Peyer's patch (tissue), 4 donors: ENCODE measurements at regions not wholly inside any gene's neighbourhood (a gene's known extent, or its start where the extent isn't known, plus 50 kb on each side); places are given as distances from the start of the nearest gene placed in this dataset.

Experiments
- DNase-seq, 3 donors: peaks; one replicate each; pipeline ENCODE4 v3.0.0-alpha.2; 2017 to 2019
- H3K27ac ChIP-seq, 4 donors: fragments of 200-600 bp; sonication (generic); one replicate each; pipeline ENCODE4 v1.5.1; 2016 to 2019
- H3K27me3 ChIP-seq, 2 donors: fragments of 200-600 bp; sonication (generic); one replicate each; pipeline ENCODE4 v1.5.1; 2019
- H3K36me3 ChIP-seq, 3 donors: fragments of 200-600 bp; sonication (generic); one replicate each; pipeline ENCODE4 v1.5.1; 2016 to 2019
- H3K4me1 ChIP-seq, 4 donors: fragments of 200-600 bp; sonication (generic); one replicate each; pipeline ENCODE4 v1.5.1; 2016 to 2019
- H3K4me3 ChIP-seq, 4 donors: fragments of 200-600 bp; sonication (generic); 1 replicate in 3 of 4; 2 replicates in 1 of 4; pipeline ENCODE4 v1.5.1; 2016 to 2019; ENCODE audit warnings: mild to moderate bottlenecking in 1 of 4
- H3K9me3 ChIP-seq, 4 donors: fragments of 200-600 bp; sonication (generic); one replicate each; pipeline ENCODE4 v1.5.1; 2016 to 2019; ENCODE audit warnings: mild to moderate bottlenecking in 1 of 4
- CTCF ChIP-seq, 6 experiments: fragments of 450-650 bp in 4 of 6; fragments of 200-600 bp in 2 of 6; sonication (generic) in 1 of 6; IDR thresholded peaks; one replicate each; pipeline ENCODE4 v1.5.1; 2017 to 2019; ENCODE audit warnings: antibody characterized with exemption in 6 of 6, mild to moderate bottlenecking in 3 of 6, moderate library complexity in 1 of 6
- POLR2A ChIP-seq, 2 donors: fragments of 450-650 bp; IDR thresholded peaks; one replicate each; pipeline ENCODE4 v1.5.1; 2017; ENCODE audit warnings: antibody characterized with exemption in 2 of 2, mild to moderate bottlenecking in 2 of 2, moderate library complexity in 2 of 2

- no peaks in the 10 kb centered on the region for H3K36me3 ChIP-seq
- H3K4me1 ChIP-seq, result peaks cover 0 to 5% (median 0%) of the 10 kb centered on the region in 4 donors
- no peaks in the 10 kb centered on the region for H3K9me3 ChIP-seq
- no peak overlapping the region for H3K4me3 ChIP-seq
- TF ChIP-seq POLR2A (IDR thresholded peaks at IDR 0.05), result no peak
- no peak for DNase-seq
- H3K27me3 ChIP-seq, result no peaks in the 10 kb centered on the region
- H3K27ac ChIP-seq, result no peak overlapping the region
These were observed 180.7 kb upstream of the SLC38A2 start for GRCh38 chr12:46553266-46553665.

- Histone ChIP-seq H3K27me3 (no peaks in the 10 kb centered on the region), H3K4me1 (peaks cover 0 to under 1% (median 0%) of the 10 kb centered on the region in 4 donors), H3K36me3 (no peaks in the 10 kb centered on the region), H3K27ac (no peak overlapping the region), H3K9me3 (no peaks in the 10 kb centered on the region), H3K4me3 (no peak overlapping the region)
- no peak for DNase-seq
- TF ChIP-seq CTCF (IDR thresholded peaks at IDR 0.05), result no peak
- TF ChIP-seq POLR2A (IDR thresholded peaks at IDR 0.05), result no peak
These were observed 177.8 kb upstream of the SLC38A2 start for GRCh38 chr12:46550266-46550879.

- Histone ChIP-seq H3K36me3 (no peaks in the 10 kb centered on the region), H3K27me3 (no peaks in the 10 kb centered on the region), H3K4me3 (no peak overlapping the region), H3K27ac (no peak overlapping the region), H3K9me3 (no peaks in the 10 kb centered on the region), H3K4me1 (no peaks in the 10 kb centered on the region)
- TF ChIP-seq POLR2A (IDR thresholded peaks at IDR 0.05) (no peak), CTCF (IDR thresholded peaks at IDR 0.05) (no peak)
- DNase-seq, result no peak
These were observed 177.1 kb upstream of the SLC38A2 start for GRCh38 chr12:46549527-46550265.

- Histone ChIP-seq H3K4me1 (no peaks in the 10 kb centered on the region), H3K27me3 (no peaks in the 10 kb centered on the region), H3K36me3 (no peaks in the 10 kb centered on the region), H3K27ac (no peak overlapping the region), H3K4me3 (no peak overlapping the region), H3K9me3 (no peaks in the 10 kb centered on the region)
- DNase-seq, result no peak
- TF ChIP-seq CTCF (IDR thresholded peaks at IDR 0.05) (no peak), POLR2A (IDR thresholded peaks at IDR 0.05) (no peak)
These were observed 176.1 kb upstream of the SLC38A2 start for GRCh38 chr12:46548605-46549071.

- H3K9me3 ChIP-seq, result no peaks in the 10 kb centered on the region
- H3K36me3 ChIP-seq, result no peaks in the 10 kb centered on the region
- no peak overlapping the region for H3K27ac ChIP-seq
- no peak for TF ChIP-seq POLR2A (IDR thresholded peaks at IDR 0.05)
- no peak for TF ChIP-seq CTCF (IDR thresholded peaks at IDR 0.05)
- no peak for DNase-seq
- H3K27me3 ChIP-seq, result no peaks in the 10 kb centered on the region
- no peaks in the 10 kb centered on the region for H3K4me1 ChIP-seq
- no peak overlapping the region for H3K4me3 ChIP-seq
These were observed 175.1 kb upstream of the SLC38A2 start for GRCh38 chr12:46547421-46548354.
